ENCODE measurements at regions not wholly inside any gene's neighbourhood (a gene's known extent, or its start where the extent isn't known, plus 50 kb on each side); places are given as distances from the start of the nearest gene placed in this dataset.

GRCh38 chr9:30970812-30971211, 1413.6 kb upstream of the ACO1 start:
- no peaks in the 10 kb centered on the region for H3K9me3 ChIP-seq (ENCODE audit: control insufficient read depth in 1 of 2, insufficient read depth in 1 of 2, low read depth in 1 of 2, low read length in 2 of 2)
- no peaks in the 10 kb centered on the region for H3K79me2 ChIP-seq (ENCODE audit: insufficient read depth, low read length)
- CTCF ChIA-PET, result no interaction called here
- TF ChIP-seq POLR2AphosphoS5 (IDR thresholded peaks at IDR 0.05; ENCODE audit: low read depth, low read length), result no peak
- TF ChIP-seq SRF (IDR thresholded peaks at IDR 0.05; ENCODE audit: low read depth), result no peak
- TF ChIP-seq CBX3 (IDR thresholded peaks at IDR 0.05; ENCODE audit: low read depth), result no peak
- TF ChIP-seq EZH2phosphoT487 (IDR thresholded peaks at IDR 0.05; ENCODE audit: borderline replicate concordance), result no peak
- no peak for TF ChIP-seq EZH2 (IDR thresholded peaks at IDR 0.05)
- TF ChIP-seq MAX (IDR thresholded peaks at IDR 0.05), result no peak
- no peak for TF ChIP-seq POLR2A (IDR thresholded peaks at IDR 0.05; ENCODE audit: borderline replicate concordance, extremely low read depth, insufficient read depth, insufficient read length)
- no peak for TF ChIP-seq FOSL1 (IDR thresholded peaks at IDR 0.05; ENCODE audit: low read depth)
- no peak for TF ChIP-seq YY1 (IDR thresholded peaks at IDR 0.05; ENCODE audit: extremely low read depth, insufficient replicate concordance, low read depth, low read length)
- TF ChIP-seq SP1 (IDR thresholded peaks at IDR 0.05; ENCODE audit: low read depth), result no peak
- no peak for TF ChIP-seq ATF3 (IDR thresholded peaks at IDR 0.05)
- TF ChIP-seq JUND (IDR thresholded peaks at IDR 0.05), result no peak
- no peak for TF ChIP-seq ZNF274 (IDR thresholded peaks at IDR 0.05; ENCODE audit: low read depth, low read length)
- no peak for TF ChIP-seq SIN3A (IDR thresholded peaks at IDR 0.05; ENCODE audit: low read depth)
- TF ChIP-seq TCF7L2 (IDR thresholded peaks at IDR 0.05; ENCODE audit: borderline replicate concordance, extremely low read depth, insufficient read depth, insufficient read length), result no peak
- TF ChIP-seq EGR1 (IDR thresholded peaks at IDR 0.05; ENCODE audit: low read depth), result no peak
- no peak for TF ChIP-seq ZBTB33 (IDR thresholded peaks at IDR 0.05; ENCODE audit: extremely low read depth, insufficient replicate concordance, low read length)
- TF ChIP-seq ELF1 (IDR thresholded peaks at IDR 0.05; ENCODE audit: borderline replicate concordance, low read depth), result no peak
- RAD21 ChIA-PET (ENCODE audit: low non-redundant PET in 1 of 2, low total read pairs in 2 of 2, uncharacterized antibody in 2 of 2, unreplicated experiment in 2 of 2), result no interaction called here
- DNase-seq (ENCODE audit: low read depth, low spot score) (no peak), ATAC-seq (no peak)
- intact Hi-C loops (cut with micrococcal nuclease), result no loop called here
- H3K4me1 ChIP-seq (ENCODE audit: control insufficient read depth in 1 of 2, insufficient read depth in 2 of 2, low read length in 2 of 2), result no peaks in the 10 kb centered on the region
- H3K4me3 ChIP-seq (replicated peaks in 1 of 2; ENCODE audit: low read depth in 1 of 2, low read length in 2 of 2), result no peak overlapping the region
- no peaks in the 10 kb centered on the region for H3K36me3 ChIP-seq (ENCODE audit: control insufficient read depth in 1 of 2, insufficient read depth in 2 of 2, low read length in 2 of 2)
- H3K27ac ChIP-seq (ENCODE audit: low read depth, low read length), result no peak overlapping the region
- H3K9ac ChIP-seq (ENCODE audit: low read length), result no peak overlapping the region
- POLR2A ChIA-PET, result no interaction called here
- no peaks in the 10 kb centered on the region for H4K20me1 ChIP-seq (ENCODE audit: insufficient read depth)
- no peak overlapping the region for H2AFZ ChIP-seq (ENCODE audit: low read depth, low read length, poor library complexity, severe bottlenecking)
- no TSS peak for BruUV-seq (replicated peaks)
- no peaks in the 10 kb centered on the region for H3K9me2 ChIP-seq (ENCODE audit: insufficient read depth)
- H3K4me2 ChIP-seq (ENCODE audit: low read length), result no peak overlapping the region
- H3K27me3 ChIP-seq (ENCODE audit: insufficient read depth, low read length), result no peaks in the 10 kb centered on the region
